ENCODE measurements at regions not wholly inside any gene's neighbourhood (a gene's known extent, or its start where the extent isn't known, plus 50 kb on each side); places are given as distances from the start of the nearest gene placed in this dataset.

DNA sequence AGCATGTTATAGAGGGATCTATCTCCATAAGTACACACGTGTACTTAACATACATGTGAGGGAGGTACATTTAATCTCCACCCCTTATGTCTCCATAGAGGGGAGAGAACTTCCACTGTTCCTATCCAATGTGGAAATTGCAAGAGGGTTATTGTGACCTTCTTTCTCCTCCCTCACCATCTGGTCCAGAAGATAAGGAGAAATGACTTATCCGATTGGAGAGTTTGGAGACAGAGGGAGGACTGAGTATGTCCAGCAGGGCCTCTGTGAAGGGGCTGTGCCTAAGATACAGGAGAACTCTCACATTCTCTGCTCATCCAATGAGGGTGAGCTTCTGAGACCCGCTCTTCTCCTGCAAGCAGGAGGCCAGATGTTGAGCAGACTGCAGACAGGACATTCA is 113.1 kb downstream of the QDPR start:
- no peak for TF ChIP-seq CTCF (IDR thresholded peaks at IDR 0.05; ENCODE audit: insufficient read depth, low read depth, low read length, missing control alignments)
- no peak for DNase-seq (ENCODE audit: low read depth)
- no peak overlapping the region for H3K4me3 ChIP-seq (ENCODE audit: low read depth, low read length)

- no peak overlapping the region for H3K4me3 ChIP-seq (ENCODE audit: low read depth, low read length)
- no peak for DNase-seq (ENCODE audit: low read depth)
- no peak for TF ChIP-seq CTCF (IDR thresholded peaks at IDR 0.05; ENCODE audit: insufficient read depth, low read depth, low read length, missing control alignments)
These were observed 113.9 kb downstream of the QDPR start for GRCh38 chr4:17398035-17398434.

- DNase-seq (ENCODE audit: low read depth), result no peak
- no peak overlapping the region for H3K4me3 ChIP-seq (ENCODE audit: low read depth, low read length)
- TF ChIP-seq CTCF (IDR thresholded peaks at IDR 0.05; ENCODE audit: insufficient read depth, low read depth, low read length, missing control alignments), result no peak
These were observed 114.3 kb downstream of the QDPR start for GRCh38 chr4:17397611-17398010.

DNA sequence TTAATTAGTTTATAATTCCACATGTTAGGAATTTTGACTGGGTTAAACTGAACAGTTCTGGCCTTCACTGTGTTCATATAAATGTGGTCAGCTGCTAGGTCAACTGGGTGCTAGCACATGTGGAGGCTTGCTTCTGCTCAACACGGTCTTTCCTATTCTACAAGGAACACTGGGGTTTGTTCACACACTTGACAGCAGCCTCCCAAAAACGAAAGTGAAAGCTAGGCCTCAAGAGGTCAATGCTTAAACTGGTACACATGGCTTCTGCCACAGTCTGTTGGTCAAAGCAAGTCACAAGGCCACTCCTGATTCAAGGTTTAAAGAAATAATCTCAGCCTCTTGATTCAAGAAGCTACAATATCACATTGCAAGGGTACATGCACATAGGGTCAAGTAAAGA is 126.5 kb downstream of the QDPR start:
- no peak overlapping the region for H3K4me3 ChIP-seq (ENCODE audit: low read depth, low read length)
- no peak for TF ChIP-seq CTCF (IDR thresholded peaks at IDR 0.05; ENCODE audit: insufficient read depth, low read depth, low read length, missing control alignments)
- DNase-seq (ENCODE audit: low read depth), result peak; percentile 52

GRCh38 chr4:17380347-17380746 is 131.5 kb downstream of the QDPR start:
- no peak for DNase-seq (ENCODE audit: low read depth)
- no peak for TF ChIP-seq CTCF (IDR thresholded peaks at IDR 0.05; ENCODE audit: insufficient read depth, low read depth, low read length, missing control alignments)

GRCh38 chr4:17376205-17376604 is 135.7 kb downstream of the QDPR start:
- no peak for TF ChIP-seq CTCF (IDR thresholded peaks at IDR 0.05; ENCODE audit: insufficient read depth, low read depth, low read length, missing control alignments)

More at GRCh38 chr4:17380347-17380746, 131.5 kb downstream of the QDPR start:
- no peak overlapping the region for H3K4me3 ChIP-seq (ENCODE audit: low read depth, low read length)

DNA sequence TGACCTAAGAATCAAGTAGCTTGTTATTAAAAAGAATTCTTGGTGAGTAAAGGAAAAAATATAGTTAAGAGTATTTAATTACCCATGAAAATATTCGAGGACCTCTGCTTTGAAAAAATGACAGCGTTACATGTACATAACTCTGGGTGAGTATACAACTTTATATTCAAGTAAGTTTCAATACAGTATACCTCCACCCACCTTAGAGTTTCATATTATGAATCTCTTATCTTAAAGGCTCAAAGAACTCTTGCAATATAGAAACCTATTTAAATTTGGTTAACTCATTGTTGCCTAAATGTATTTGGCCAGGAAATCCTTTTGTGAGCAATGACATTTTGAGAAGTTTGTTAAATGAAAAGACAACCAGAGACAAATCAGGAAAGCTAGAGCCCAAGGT is 138.2 kb downstream of the QDPR start:
- TF ChIP-seq CTCF (IDR thresholded peaks at IDR 0.05; ENCODE audit: insufficient read depth, low read depth, low read length, missing control alignments), result no peak
- H3K4me3 ChIP-seq (ENCODE audit: low read depth, low read length), result no peak overlapping the region
- no peak for DNase-seq (ENCODE audit: low read depth)

More at GRCh38 chr4:17376205-17376604, 135.7 kb downstream of the QDPR start:
- H3K4me3 ChIP-seq (ENCODE audit: low read depth, low read length), result no peak overlapping the region
- no peak for DNase-seq (ENCODE audit: low read depth)
